C4-2B (cell line): ENCODE measurements at regions not wholly inside any gene's neighbourhood (a gene's known extent, or its start where the extent isn't known, plus 50 kb on each side); places are given as distances from the start of the nearest gene placed in this dataset.
"Not testable (repeated sequence)": the region's sequence is repeated elsewhere in the genome, so short reads cannot be mapped to it uniquely, and the experiment has no call there.

ENCODE experiments used
- H3K27ac ChIP-seq: fragments of 450-650 bp; 2 replicates; pipeline ENCODE4 v1.5.1; 2017
- CTCF ChIP-seq: fragments of 450-650 bp; conservative IDR thresholded peaks from 2 replicates; pipeline ENCODE4 v1.5.1; 2017; ENCODE audit warnings: mild to moderate bottlenecking
- ZFX ChIP-seq: fragments of 450-650 bp; IDR thresholded peaks from 2 replicates; pipeline ENCODE4 v1.6.1; 2017

GRCh38 chr2:37740164-37740739 lies 68.8 kb upstream of the CDC42EP3 start:
- H3K27ac ChIP-seq: no peak overlapping the region

GRCh38 chr2:37742286-37742685 lies 70.8 kb upstream of the CDC42EP3 start:
- no peak for TF ChIP-seq ZFX
- TF ChIP-seq CTCF: no peak
- H3K27ac ChIP-seq: no peak overlapping the region

More at GRCh38 chr2:37740164-37740739, 68.8 kb upstream of the CDC42EP3 start:
- TF ChIP-seq ZFX (no peak), CTCF (no peak)

- H3K27ac ChIP-seq: no peak overlapping the region
- TF ChIP-seq CTCF: no peak
- no peak for TF ChIP-seq ZFX
These were observed 72.6 kb upstream of the CDC42EP3 start for GRCh38 chr2:37744010-37744409.

GRCh38 chr2:37744961-37745360 lies 73.5 kb upstream of the CDC42EP3 start:
- H3K27ac ChIP-seq: not testable (repeated sequence)

GRCh38 chr2:37746011-37746410 lies 74.6 kb upstream of the CDC42EP3 start:
- not testable (repeated sequence) for H3K27ac ChIP-seq

GRCh38 chr2:37746883-37747282 lies 75.4 kb upstream of the CDC42EP3 start:
- no peak for TF ChIP-seq CTCF
- TF ChIP-seq ZFX: no peak
- no peak overlapping the region for H3K27ac ChIP-seq

- no peak for TF ChIP-seq ZFX
- TF ChIP-seq CTCF: no peak
- H3K27ac ChIP-seq: no peak overlapping the region
These were observed 77.1 kb upstream of the CDC42EP3 start for GRCh38 chr2:37748541-37748940.

- H3K27ac ChIP-seq: not testable (repeated sequence)
These were observed 78.8 kb upstream of the CDC42EP3 start for GRCh38 chr2:37750286-37750685.

- no peak overlapping the region for H3K27ac ChIP-seq
These were observed 81.3 kb upstream of the CDC42EP3 start for GRCh38 chr2:37752766-37753165.

More at GRCh38 chr2:37752766-37753165, 81.3 kb upstream of the CDC42EP3 start:
- TF ChIP-seq ZFX (no peak), CTCF (no peak)
